GM21723 (cell line): ENCODE measurements at regions not wholly inside any gene's neighbourhood (a gene's known extent, or its start where the extent isn't known, plus 50 kb on each side); places are given as distances from the start of the nearest gene placed in this dataset.

Experiments
- ATAC-seq: cut with Tn5 transposase; IDR thresholded peaks from one replicate; pipeline ENCODE4 v1.9.1; 2021; ENCODE audit warnings: mild to moderate bottlenecking, moderate library complexity; ENCODE audit not compliant: unreplicated experiment

DNA sequence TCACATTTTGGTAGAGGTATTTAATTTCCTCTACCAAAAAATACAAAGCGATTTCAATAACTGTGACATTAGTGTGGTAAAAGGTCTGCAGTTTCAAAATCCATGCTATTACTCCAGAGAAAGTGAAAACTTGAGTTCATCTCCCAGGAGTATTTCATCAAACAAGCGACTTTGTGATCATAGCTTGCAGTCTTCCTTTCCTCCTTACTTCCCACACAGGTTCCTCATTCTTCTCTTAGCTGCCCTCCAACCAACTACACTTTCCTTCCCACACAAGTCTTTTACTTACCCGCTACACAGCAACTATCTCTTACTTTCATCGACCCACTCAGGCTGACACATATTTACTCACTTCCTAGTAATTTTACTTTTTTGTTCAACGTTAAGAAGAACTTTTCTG lies 413.4 kb upstream of the USP15 start:
- no peak for ATAC-seq

GRCh38 chr12:61848893-61849292 lies 411.3 kb upstream of the USP15 start:
- ATAC-seq, result no peak

DNA sequence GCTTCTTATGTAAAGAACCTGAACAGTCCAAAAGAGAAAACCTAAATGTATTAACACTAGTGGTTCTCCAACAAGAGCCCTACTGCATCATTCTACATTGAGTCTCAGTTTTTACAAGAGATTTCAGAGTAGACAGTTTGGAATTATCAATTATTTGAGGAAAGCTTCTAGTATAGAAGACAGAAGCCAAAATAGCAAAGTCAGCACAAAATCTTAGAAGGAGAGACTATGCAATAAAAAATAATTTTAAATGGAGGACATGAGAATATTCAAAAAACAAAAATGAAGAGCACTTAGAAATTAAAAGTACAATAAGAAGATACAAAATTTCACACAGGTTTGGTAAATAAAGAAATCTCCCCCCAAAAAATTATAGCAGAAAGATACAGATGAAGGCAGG lies 406.3 kb upstream of the USP15 start:
- ATAC-seq, result no peak

GRCh38 chr12:61854902-61855301 lies 405.3 kb upstream of the USP15 start:
- ATAC-seq, result no peak

DNA sequence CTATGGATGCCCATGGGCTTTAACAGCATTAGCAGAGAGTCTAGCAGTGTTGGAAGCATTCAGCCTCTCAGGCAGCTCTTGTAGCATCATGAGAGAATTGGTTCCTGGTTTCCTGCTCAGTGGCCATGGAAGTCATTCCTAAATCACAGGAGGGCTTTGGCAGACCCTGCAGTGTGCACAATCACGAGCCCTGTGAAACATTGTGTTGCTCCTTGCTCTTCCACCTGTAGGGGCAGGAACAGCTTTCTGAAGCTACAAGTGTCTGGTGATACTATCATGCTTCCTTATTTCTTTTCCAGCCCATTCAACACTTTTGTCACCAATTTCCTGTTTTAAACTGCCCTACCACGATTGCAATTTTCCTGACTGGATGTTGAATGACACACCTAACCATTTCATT lies 402.2 kb upstream of the USP15 start:
- no peak for ATAC-seq

DNA sequence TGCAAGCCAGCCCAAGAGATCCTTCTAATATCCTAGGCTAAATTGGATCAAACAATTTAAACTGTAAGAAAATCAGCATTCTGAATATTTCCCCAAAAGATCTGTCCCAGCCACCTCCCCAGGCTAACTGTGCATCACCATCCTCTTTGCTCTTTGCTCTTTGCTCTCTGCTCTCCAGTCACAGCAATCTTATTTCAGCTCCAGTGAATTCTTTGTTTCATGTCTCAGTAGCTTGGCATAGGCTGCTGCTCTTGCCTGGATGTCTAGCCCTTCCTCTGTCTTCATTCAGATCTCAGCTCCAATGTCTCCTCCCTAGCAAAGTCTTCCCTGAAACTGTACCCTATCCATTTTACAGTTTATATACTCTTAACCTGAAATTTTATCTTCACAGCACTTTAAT lies 399.8 kb upstream of the USP15 start:
- no peak for ATAC-seq

DNA sequence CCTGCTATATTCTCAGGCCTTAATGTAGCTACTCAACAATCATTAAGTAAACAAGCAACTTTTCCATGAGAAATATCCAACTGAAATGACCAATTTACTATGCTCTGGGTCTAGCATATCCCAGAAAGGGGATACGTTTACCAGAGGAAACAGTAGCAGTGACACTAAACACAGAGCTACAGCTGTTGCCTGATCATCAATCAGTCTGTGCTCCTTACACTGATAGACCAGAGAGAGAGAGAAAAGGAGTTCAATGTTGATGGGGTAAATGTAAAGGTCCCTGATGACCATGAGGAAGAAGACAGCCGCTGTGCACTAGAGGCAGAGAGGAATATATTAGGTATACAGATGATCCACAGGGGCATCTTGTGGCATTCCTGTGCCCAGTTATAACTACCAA lies 397.2 kb upstream of the USP15 start:
- ATAC-seq, result no peak

GRCh38 chr12:61863811-61864210 lies 396.4 kb upstream of the USP15 start:
- no peak for ATAC-seq

DNA sequence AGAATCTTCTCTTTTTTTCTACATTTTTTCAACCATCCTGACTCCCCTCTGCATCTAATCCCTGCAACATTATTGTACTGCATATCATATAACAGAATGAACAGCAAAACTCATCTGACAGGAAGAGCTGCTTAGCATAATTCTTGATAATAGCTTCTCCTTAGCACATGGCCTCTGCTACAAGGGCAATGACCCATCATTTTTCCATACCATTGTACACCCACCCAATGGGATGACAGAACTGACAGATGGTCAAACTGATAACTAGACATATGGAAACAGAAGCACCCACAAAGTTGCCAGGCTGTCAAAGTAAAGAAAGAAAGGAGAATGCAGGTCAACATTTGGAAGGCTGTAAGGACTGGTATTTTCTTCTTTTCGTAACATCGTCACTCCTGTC lies 390.4 kb upstream of the USP15 start:
- no peak for ATAC-seq

- ATAC-seq, result no peak
Measured at GRCh38 chr12:61870658-61871484, 389.3 kb upstream of the USP15 start.

GRCh38 chr12:61871485-61871810 lies 388.8 kb upstream of the USP15 start:
- no peak for ATAC-seq

DNA sequence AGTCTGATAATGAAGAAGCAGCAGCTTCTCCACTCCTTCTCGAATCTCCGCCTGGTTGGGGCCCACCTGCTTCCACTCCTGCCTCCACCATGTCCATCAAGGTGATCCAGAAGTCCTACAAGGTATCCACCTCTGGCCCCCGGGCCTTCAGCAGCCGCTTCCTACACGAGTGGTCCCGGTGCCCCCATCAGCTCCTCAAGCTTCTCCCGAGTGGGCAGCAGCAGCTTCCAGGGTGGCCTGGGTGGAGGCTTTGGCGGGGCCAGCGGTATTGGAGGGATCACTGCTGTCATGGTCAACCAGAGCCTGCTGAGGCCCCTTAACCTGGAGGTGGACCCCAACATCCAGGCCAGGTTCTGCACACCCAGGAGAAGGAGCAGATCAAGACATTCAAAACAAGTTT lies 381.0 kb upstream of the USP15 start:
- no peak for ATAC-seq

GRCh38 chr12:61880186-61880585 lies 380.0 kb upstream of the USP15 start:
- no peak for ATAC-seq

- no peak for ATAC-seq
Measured at GRCh38 chr12:61891632-61892031, 368.6 kb upstream of the USP15 start.

DNA sequence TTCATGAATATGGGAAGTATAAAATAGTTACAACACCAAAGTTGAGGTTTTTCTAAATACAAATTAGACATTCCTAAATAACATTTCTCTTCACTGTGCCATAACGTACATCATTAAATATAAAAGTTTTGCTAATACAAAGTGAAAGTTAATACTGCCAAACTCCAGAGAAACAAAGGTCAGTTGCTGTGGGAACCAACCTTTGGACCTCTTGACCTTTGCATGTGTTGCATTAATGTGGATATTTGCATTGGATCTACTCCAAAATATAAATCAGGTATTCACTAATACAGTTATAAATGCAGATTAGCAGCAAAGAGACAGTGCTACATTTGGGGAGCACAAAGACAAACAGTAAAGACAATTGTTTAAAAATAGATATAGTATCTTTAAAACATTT lies 366.0 kb upstream of the USP15 start:
- no peak for ATAC-seq

DNA sequence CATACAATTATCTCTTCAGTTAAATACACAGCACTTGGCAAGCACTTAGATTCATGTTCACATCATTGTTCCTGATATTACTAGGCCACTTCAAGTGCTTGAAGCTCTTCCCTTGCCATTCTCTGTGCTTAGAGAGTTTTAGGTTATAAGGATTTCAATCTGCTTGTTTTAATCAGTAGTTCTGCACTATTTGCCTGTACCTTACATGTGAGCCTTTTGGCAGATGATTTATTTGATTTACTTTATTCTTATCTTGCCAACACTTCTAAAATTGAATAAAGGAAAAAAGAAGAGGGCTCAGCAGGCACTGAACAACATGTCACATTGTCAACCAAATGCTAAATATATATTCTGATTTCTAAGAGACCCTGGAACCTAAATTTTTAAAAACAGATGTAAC lies 363.8 kb upstream of the USP15 start:
- no peak for ATAC-seq

GRCh38 chr12:61902403-61902802 lies 357.8 kb upstream of the USP15 start:
- no peak for ATAC-seq

DNA sequence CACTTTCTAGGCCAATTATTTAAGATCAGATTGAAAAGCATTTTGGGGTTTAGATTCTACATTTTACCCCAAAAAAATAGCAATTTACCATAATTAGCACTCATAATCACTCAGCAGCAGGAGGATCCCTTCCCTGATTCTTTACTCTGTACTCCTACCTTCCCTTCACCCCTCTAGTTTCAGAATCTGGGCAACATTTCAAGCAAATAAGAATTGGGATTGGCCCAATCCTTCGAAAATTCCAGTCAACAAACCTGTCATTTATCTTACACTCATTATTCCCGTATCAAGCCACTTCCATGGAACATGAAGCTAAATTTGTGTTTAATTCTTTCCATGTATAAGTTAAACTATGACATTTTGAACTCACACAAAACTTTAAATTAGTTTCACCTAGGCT lies 349.1 kb upstream of the USP15 start:
- no peak for ATAC-seq

DNA sequence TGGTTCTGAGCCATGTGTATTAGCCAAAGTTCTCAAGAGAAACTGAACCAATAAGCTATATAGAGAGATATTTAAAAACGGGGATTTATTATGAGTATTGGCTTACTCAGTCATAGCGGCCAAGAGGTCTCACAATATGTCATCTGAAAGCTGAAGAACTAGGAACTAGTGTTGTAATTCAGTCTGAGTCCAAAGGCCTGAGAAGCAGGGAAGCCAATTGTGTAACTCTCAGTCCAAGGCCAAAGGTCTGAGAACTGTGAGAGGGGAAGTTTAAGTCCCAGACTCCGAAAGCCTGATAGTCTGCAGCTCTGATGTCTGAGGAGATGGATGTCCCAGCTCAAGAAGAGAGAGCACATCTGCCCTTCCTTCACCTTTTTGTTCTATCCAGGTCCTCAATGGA lies 344.8 kb upstream of the USP15 start:
- no peak for ATAC-seq

DNA sequence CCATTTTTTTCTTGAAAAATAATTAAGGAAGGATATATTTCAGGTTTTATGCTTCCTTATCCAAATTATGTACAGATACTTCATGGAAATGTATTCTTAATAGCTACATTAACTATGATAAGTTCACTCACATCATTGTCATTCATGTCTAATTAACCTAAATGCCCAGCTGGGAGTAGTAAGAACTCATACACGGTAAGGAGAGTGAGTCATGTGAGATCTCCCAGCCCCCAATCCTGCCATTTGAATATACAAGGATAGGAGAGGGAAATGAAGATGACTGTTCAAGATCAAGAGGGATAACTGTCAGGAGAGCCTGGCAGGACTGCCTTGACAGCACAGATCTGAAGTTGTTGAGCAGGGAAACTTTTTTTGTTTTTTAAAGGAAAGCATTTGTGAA lies 343.4 kb upstream of the USP15 start:
- no peak for ATAC-seq

DNA sequence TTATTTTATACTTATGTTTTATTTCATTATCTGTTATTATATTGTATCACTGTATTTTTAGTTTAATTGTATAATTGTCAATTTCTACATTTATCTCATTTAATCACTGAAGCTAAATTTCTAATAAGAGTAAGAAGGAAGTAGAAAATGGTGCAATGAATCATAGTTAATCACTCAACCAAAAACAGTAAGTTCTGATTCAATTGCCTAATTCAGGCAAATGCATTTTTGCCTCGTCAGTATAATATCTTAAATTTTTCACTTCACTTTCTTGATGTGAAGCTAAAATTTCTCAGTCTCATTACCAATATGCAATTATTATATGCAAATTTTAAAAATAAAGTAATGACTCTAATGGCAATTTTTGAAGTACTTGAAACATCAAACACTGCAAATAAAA lies 340.5 kb upstream of the USP15 start:
- no peak for ATAC-seq

- ATAC-seq, result no peak
Measured at GRCh38 chr12:61920230-61920629, 340.0 kb upstream of the USP15 start.

GRCh38 chr12:61923152-61923551 lies 337.1 kb upstream of the USP15 start:
- no peak for ATAC-seq
